Right atrium auricular region (tissue), 2 donors: ENCODE measurements at regions not wholly inside any gene's neighbourhood (a gene's known extent, or its start where the extent isn't known, plus 50 kb on each side); places are given as distances from the start of the nearest gene placed in this dataset.

Source experiments
- DNase-seq: peaks from one replicate; pipeline ENCODE4 v3.0.0-alpha.2; 2019; ENCODE audit warnings: low spot score
- H3K27ac ChIP-seq, 2 donors: fragments of 200-600 bp; sonication (generic); 1 replicate in 1 of 2; 2 replicates in 1 of 2; pipeline ENCODE4 v1.5.1; 2016 to 2019
- H3K27me3 ChIP-seq, 2 donors: fragments of 200-600 bp; sonication (generic); one replicate each; pipeline versions ENCODE4 v1.5.1 to v1.6.0; 2017 to 2019
- H3K36me3 ChIP-seq: fragments of 200-600 bp; sonication (generic); one replicate; pipeline ENCODE4 v1.5.1; 2016
- H3K4me1 ChIP-seq, 2 donors: fragments of 200-600 bp; sonication (generic); one replicate each; pipeline versions ENCODE4 v1.5.1 to v1.6.0; 2017 to 2019
- H3K4me3 ChIP-seq, 2 donors: fragments of 200-600 bp; sonication (generic); 1 replicate in 1 of 2; 2 replicates in 1 of 2; pipeline ENCODE4 v1.5.1; 2017 to 2019; ENCODE audit warnings: mild to moderate bottlenecking in 1 of 2, moderate library complexity in 1 of 2
- H3K9me3 ChIP-seq, 2 donors: fragments of 200-600 bp; sonication (generic); one replicate each; pipeline ENCODE4 v1.5.1; 2019
- TF ChIP-seq, protein P1 (sequence below), 2 donors: fragments of 200-600 bp; sonication (generic); IDR thresholded peaks; one replicate each; pipeline ENCODE4 v1.5.1; 2019; ENCODE audit warnings: antibody characterized with exemption in 2 of 2

DNA sequence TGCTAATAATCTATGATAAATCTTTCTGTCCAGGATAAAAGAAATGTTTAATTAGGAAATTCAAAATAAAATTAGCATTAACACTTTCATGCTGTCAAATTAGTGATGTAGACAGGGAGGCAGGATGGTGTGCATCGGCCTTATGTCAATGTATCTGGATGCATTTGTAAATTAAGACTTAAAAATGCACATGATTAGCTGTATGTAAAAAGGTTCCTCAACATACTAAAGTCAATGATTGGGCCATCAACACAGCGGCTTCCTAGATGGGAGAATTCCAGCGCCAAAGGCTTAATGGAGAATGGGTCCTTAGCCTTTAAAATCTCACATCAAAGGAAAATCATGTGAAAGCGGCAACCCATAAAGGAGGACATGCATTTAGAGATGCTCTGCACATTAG is 77.5 kb upstream of the ZEB2 start:
- Histone ChIP-seq H3K27ac (no peak overlapping the region), H3K9me3 (no peaks in the 10 kb centered on the region), H3K36me3 (no peaks in the 10 kb centered on the region), H3K4me3 (no peak overlapping the region), H3K4me1 (no peaks in the 10 kb centered on the region), H3K27me3 (no peaks in the 10 kb centered on the region)
- TF ChIP-seq, protein P1, sequence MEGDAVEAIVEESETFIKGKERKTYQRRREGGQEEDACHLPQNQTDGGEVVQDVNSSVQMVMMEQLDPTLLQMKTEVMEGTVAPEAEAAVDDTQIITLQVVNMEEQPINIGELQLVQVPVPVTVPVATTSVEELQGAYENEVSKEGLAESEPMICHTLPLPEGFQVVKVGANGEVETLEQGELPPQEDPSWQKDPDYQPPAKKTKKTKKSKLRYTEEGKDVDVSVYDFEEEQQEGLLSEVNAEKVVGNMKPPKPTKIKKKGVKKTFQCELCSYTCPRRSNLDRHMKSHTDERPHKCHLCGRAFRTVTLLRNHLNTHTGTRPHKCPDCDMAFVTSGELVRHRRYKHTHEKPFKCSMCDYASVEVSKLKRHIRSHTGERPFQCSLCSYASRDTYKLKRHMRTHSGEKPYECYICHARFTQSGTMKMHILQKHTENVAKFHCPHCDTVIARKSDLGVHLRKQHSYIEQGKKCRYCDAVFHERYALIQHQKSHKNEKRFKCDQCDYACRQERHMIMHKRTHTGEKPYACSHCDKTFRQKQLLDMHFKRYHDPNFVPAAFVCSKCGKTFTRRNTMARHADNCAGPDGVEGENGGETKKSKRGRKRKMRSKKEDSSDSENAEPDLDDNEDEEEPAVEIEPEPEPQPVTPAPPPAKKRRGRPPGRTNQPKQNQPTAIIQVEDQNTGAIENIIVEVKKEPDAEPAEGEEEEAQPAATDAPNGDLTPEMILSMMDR (IDR thresholded peaks at IDR 0.05) = no peak
- DNase-seq = no peak

DNA sequence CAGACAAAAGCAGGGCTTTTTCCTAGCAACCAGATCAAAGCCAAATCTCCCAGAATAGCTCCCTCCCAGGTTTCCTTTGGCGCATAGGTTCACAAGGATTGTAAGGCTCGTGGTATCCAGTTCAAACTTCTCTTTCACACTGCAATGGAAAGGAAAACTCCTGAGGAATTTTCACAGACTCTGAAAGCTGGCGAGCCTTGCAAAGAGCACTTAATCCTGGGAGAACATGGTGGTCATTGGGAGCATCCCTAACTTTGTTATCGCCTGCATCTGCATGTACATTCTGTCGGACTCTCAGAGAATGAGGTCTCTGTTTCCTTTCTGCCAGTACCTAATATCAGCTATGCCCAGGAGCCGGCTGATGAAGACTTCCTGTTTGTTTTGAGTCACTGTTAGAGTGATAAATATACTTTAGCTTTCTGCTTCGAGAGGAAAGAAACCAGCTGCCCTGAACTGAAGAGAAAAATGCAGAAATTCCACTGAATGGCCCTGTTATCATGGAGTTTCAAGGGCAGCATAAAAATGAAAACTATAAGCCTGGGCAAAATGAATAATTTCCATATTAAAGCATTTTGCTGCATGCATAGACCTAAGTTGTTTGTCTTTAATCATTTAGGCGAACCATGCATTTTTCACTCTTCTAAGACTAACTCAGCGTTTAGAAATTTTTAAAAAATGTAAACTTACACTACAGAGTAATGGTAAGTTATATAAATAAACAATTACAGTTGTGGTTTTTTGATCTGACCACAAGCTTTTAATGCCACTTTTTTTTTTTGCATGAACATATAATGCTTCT is 76.4 kb upstream of the ZEB2 start:
- no peak overlapping the region for H3K27ac ChIP-seq
- no peaks in the 10 kb centered on the region for H3K36me3 ChIP-seq
- no peaks in the 10 kb centered on the region for H3K9me3 ChIP-seq
- TF ChIP-seq, protein P1 (IDR thresholded peaks at IDR 0.05) = no peak
- H3K4me3 ChIP-seq = no peak overlapping the region
- no peak for DNase-seq
- H3K4me1 ChIP-seq = no peaks in the 10 kb centered on the region
- H3K27me3 ChIP-seq = no peaks in the 10 kb centered on the region

DNA sequence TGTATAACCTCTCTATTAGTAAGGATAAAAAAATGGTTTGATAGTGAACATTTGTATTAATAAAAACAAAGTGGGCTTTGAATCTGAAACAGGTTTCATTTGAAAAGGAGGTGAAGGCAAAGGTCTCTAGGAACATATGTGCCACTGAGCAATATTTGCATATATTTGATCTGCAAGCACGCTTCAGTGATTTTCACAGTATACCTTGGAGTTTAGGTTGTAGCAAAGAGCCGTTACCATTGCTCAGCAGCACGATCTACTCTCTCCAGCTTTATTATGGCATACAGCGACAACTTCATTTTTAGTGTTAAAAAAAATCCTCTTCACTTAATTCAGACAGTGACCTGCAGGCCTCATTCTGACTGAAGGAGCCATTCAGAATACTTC is 75.8 kb upstream of the ZEB2 start:
- Histone ChIP-seq H3K4me1 (no peaks in the 10 kb centered on the region), H3K9me3 (no peaks in the 10 kb centered on the region), H3K27me3 (no peaks in the 10 kb centered on the region), H3K4me3 (no peak overlapping the region), H3K36me3 (no peaks in the 10 kb centered on the region), H3K27ac (no peak overlapping the region)
- TF ChIP-seq, protein P1 (IDR thresholded peaks at IDR 0.05) = no peak
- no peak for DNase-seq

DNA sequence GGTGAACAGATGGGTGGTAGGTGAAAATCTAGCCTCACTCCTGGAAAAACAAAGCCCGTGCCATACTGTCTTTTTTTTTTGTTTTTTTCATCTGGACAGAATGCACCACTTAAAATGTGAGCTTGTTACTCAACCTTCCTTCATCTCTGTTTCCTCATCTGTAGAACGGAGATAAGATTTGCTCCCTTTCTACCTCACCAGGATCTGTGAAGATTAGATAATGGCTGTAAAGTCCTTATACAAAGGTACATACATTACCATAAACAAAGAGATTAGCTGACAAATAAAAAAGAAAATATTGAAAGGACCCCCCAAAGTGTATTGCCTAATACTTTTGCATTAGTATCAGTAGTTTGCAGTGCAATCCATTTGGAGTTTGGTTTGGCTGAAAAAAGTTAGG is 75.4 kb upstream of the ZEB2 start:
- H3K9me3 ChIP-seq = no peaks in the 10 kb centered on the region
- no peak for DNase-seq
- H3K27me3 ChIP-seq = no peaks in the 10 kb centered on the region
- no peaks in the 10 kb centered on the region for H3K4me1 ChIP-seq
- no peak overlapping the region for H3K27ac ChIP-seq
- H3K36me3 ChIP-seq = no peaks in the 10 kb centered on the region
- TF ChIP-seq, protein P1 (IDR thresholded peaks at IDR 0.05) = no peak
- no peak overlapping the region for H3K4me3 ChIP-seq

DNA sequence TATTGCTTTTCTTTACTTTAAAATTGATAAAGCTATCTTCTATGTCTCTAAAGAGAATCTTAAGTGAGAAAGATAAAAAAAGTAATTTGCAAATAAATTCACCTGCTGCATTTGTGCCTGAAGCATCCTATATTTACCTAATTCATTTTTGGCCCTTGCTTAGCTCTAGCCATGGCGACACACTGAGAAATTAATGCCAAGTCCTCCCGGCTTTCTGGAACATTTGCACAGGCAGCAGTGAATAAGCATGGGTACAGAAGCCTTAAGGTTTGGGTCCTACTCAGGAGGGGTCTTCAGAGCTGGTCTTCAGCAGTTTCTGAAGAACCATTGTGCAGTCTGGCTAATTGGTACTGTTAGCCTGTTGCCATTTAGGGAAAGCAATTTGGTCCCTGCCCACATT is 73.9 kb upstream of the ZEB2 start:
- Histone ChIP-seq H3K27me3 (no peaks in the 10 kb centered on the region), H3K4me1 (no peaks in the 10 kb centered on the region), H3K27ac (no peak overlapping the region), H3K36me3 (no peaks in the 10 kb centered on the region), H3K9me3 (no peaks in the 10 kb centered on the region), H3K4me3 (no peak overlapping the region)
- TF ChIP-seq, protein P1 (IDR thresholded peaks at IDR 0.05) = no peak
- DNase-seq = no peak
